H9 (cell line): ENCODE measurements at regions not wholly inside any gene's neighbourhood (a gene's known extent, or its start where the extent isn't known, plus 50 kb on each side); places are given as distances from the start of the nearest gene placed in this dataset.

Experiments
- DNase-seq: peaks from one replicate; pipeline ENCODE4 v3.0.0-alpha.2; 2017
- H2AFZ ChIP-seq: one replicate; pipeline ENCODE4 v1.6.1; 2013; ENCODE audit warnings: mild to moderate bottlenecking, low read length, control low read depth, moderate library complexity
- H2AK5ac ChIP-seq: 2 replicates; pipeline ENCODE4 v1.6.1; 2013; ENCODE audit warnings: low read length, control low read depth, mixed read lengths; ENCODE audit not compliant: insufficient read length
- H2BK120ac ChIP-seq: one replicate; pipeline ENCODE4 v1.6.1; 2013; ENCODE audit warnings: low read depth, mild to moderate bottlenecking, low read length, control low read depth, inconsistent platforms; ENCODE audit not compliant: poor library complexity, severe bottlenecking
- H2BK12ac ChIP-seq: 2 replicates; pipeline ENCODE4 v1.6.1; 2013; ENCODE audit warnings: low read length, control low read depth, mixed read lengths, low read depth; ENCODE audit not compliant: insufficient read length
- H2BK15ac ChIP-seq: 2 replicates; pipeline ENCODE4 v1.6.1; 2013; ENCODE audit warnings: low read depth, low read length, control low read depth
- H2BK20ac ChIP-seq: one replicate; pipeline ENCODE4 v1.6.1; 2013; ENCODE audit warnings: low read depth, mild to moderate bottlenecking, low read length, control low read depth, inconsistent platforms; ENCODE audit not compliant: poor library complexity, severe bottlenecking
- H2BK5ac ChIP-seq: 2 replicates; pipeline ENCODE4 v1.6.1; 2013; ENCODE audit warnings: low read length, control low read depth, mixed read lengths; ENCODE audit not compliant: insufficient read length
- H3K14ac ChIP-seq: 2 replicates; pipeline ENCODE4 v1.6.1; 2013; ENCODE audit warnings: low read length, control low read depth; ENCODE audit not compliant: insufficient read depth
- H3K18ac ChIP-seq: 2 replicates; pipeline ENCODE4 v1.6.1; 2013; ENCODE audit warnings: low read depth, mild to moderate bottlenecking, mixed read lengths, low read length, control low read depth; ENCODE audit not compliant: insufficient read length
- H3K23ac ChIP-seq: 2 replicates; pipeline ENCODE4 v1.6.1; 2013; ENCODE audit warnings: low read length, control low read depth, mixed read lengths, low read depth; ENCODE audit not compliant: insufficient read length
- H3K23me2 ChIP-seq: 2 replicates; pipeline ENCODE4 v1.6.1; 2013; ENCODE audit warnings: low read depth, mild to moderate bottlenecking, mixed read lengths, low read length, control low read depth; ENCODE audit not compliant: insufficient read length, poor library complexity, severe bottlenecking
- H3K27ac ChIP-seq: 2 replicates; pipeline ENCODE4 v1.5.1; 2013; ENCODE audit warnings: low read length, control low read depth, mixed read lengths, low read depth; ENCODE audit not compliant: insufficient read length
- H3K27me3 ChIP-seq: 2 replicates; pipeline ENCODE4 v1.6.1; 2013; ENCODE audit warnings: low read length, control low read depth, inconsistent platforms; ENCODE audit not compliant: insufficient read depth
- H3K4ac ChIP-seq: 2 replicates; pipeline ENCODE4 v1.6.1; 2013; ENCODE audit warnings: low read depth, mild to moderate bottlenecking, control low read depth, inconsistent platforms, low read length, moderate library complexity
- H3K4me1 ChIP-seq: 2 replicates; pipeline ENCODE4 v1.6.1; 2013; ENCODE audit warnings: low read length, control low read depth, inconsistent platforms; ENCODE audit not compliant: insufficient read depth
- H3K4me2 ChIP-seq: 2 replicates; pipeline ENCODE4 v1.6.1; 2013; ENCODE audit warnings: low read length, control low read depth, mixed read lengths; ENCODE audit not compliant: insufficient read length, insufficient read depth
- H3K56ac ChIP-seq: 2 replicates; pipeline ENCODE4 v1.6.1; 2013; ENCODE audit warnings: low read depth, mild to moderate bottlenecking, mixed read lengths, low read length, control low read depth; ENCODE audit not compliant: insufficient read length
- H3K79me1 ChIP-seq: 2 replicates; pipeline ENCODE4 v1.6.1; 2013; ENCODE audit warnings: low read depth, mild to moderate bottlenecking, moderate library complexity, low read length, control low read depth, inconsistent platforms; ENCODE audit not compliant: insufficient read depth, poor library complexity, severe bottlenecking
- H3K79me2 ChIP-seq: 2 replicates; pipeline ENCODE4 v1.6.1; 2013; ENCODE audit warnings: low read length, control low read depth, inconsistent platforms; ENCODE audit not compliant: insufficient read depth
- H3K9ac ChIP-seq: 2 replicates; pipeline ENCODE4 v1.6.1; 2013; ENCODE audit warnings: low read length, control low read depth, mixed read lengths; ENCODE audit not compliant: insufficient read length; ENCODE audit errors: extremely low read depth
- H3K9me3 ChIP-seq: one replicate; pipeline ENCODE4 v1.6.1; 2013; ENCODE audit warnings: low read depth, low read length, inconsistent platforms; ENCODE audit not compliant: control insufficient read depth
- H3T11ph ChIP-seq: one replicate; pipeline ENCODE4 v1.6.1; 2013; ENCODE audit warnings: mild to moderate bottlenecking, low read length, control low read depth, inconsistent platforms
- H4K20me1 ChIP-seq: one replicate; pipeline ENCODE4 v1.6.1; 2013; ENCODE audit not compliant: control insufficient read depth, insufficient read length, insufficient read depth
- H4K5ac ChIP-seq: 2 replicates; pipeline ENCODE4 v1.6.1; 2013; ENCODE audit warnings: low read depth, mild to moderate bottlenecking, mixed read lengths, low read length, control low read depth; ENCODE audit not compliant: insufficient read length
- H4K8ac ChIP-seq: replicated peaks from 2 replicates; pipeline ENCODE4 v1.6.1; 2013; ENCODE audit warnings: low read length, control low read depth, mixed read lengths, low read depth; ENCODE audit not compliant: insufficient read length
- H4K91ac ChIP-seq: 2 replicates; pipeline ENCODE4 v1.6.1; 2013; ENCODE audit warnings: low read depth, mild to moderate bottlenecking, moderate library complexity, mixed read lengths, low read length, control low read depth; ENCODE audit not compliant: insufficient read length
- H3K27ac Mint-ChIP-seq, 3 experiments: 2 replicates in 2 of 3; 3 replicates in 1 of 3; pipeline ENCODE4 v1.8.0; 2020 to 2021; ENCODE audit warnings: mixed read lengths in 3 of 3, mild to moderate bottlenecking in 1 of 3, moderate library complexity in 1 of 3
- H3K27me3 Mint-ChIP-seq: 2 replicates; pipeline ENCODE4 v1.8.0; 2021; ENCODE audit warnings: low read depth, mild to moderate bottlenecking, moderate library complexity, mixed read lengths
- H3K36me3 Mint-ChIP-seq, 3 experiments: 2 replicates in 2 of 3; 3 replicates in 1 of 3; pipeline ENCODE4 v1.8.0; 2020 to 2021; ENCODE audit warnings: low read depth in 3 of 3, mixed read lengths in 3 of 3; ENCODE audit not compliant: insufficient read depth in 1 of 3
- H3K4me1 Mint-ChIP-seq, 2 experiments: 2 replicates each; pipeline ENCODE4 v1.8.0; 2020; ENCODE audit warnings: mixed read lengths in 2 of 2
- H3K4me3 Mint-ChIP-seq, 2 experiments: 2 replicates in 1 of 2; 3 replicates in 1 of 2; pipeline ENCODE4 v1.8.0; 2020 to 2021; ENCODE audit warnings: mild to moderate bottlenecking in 2 of 2, mixed read lengths in 2 of 2, moderate library complexity in 1 of 2
- H3K9me3 Mint-ChIP-seq, 2 experiments: 2 replicates in 1 of 2; 3 replicates in 1 of 2; pipeline ENCODE4 v1.8.0; 2020; ENCODE audit warnings: mild to moderate bottlenecking in 2 of 2, mixed read lengths in 2 of 2, moderate library complexity in 1 of 2
- WGBS: extraction: QIAGEN DNeasy Blood & Tissue Kit; methylation state at CpG from one replicate; pipeline ENCODE4 v1.1.7; 2013; ENCODE audit warnings: missing lambda C conversion rate, low lambda C conversion rate, mixed read lengths; ENCODE audit not compliant: insufficient read length; ENCODE audit errors: extremely low coverage; 5-methylcytosine and 5-hydroxymethylcytosine counted together
- TF ChIP-seq, protein P1 (sequence below): fragments of 200-600 bp; sonication (generic); conservative IDR thresholded peaks from 3 replicates; pipeline ENCODE4 v1.8.0; 2021; ENCODE audit warnings: antibody characterized with exemption, mild to moderate bottlenecking

- Mint-ChIP-seq H3K27ac (no peak overlapping the region), H3K27me3 (no peaks in the 10 kb centered on the region), H3K4me1 (peaks cover 19 to 29% of the 10 kb centered on the region in 2 experiments), H3K36me3 (peaks cover 0 to 6% (median 0%) of the 10 kb centered on the region in 3 experiments; a peak in 4 of 7 replicates), H3K4me3 (no peak overlapping the region), H3K9me3 (no peaks in the 10 kb centered on the region; a peak in 1 of 5 replicates)
- TF ChIP-seq, protein P1, sequence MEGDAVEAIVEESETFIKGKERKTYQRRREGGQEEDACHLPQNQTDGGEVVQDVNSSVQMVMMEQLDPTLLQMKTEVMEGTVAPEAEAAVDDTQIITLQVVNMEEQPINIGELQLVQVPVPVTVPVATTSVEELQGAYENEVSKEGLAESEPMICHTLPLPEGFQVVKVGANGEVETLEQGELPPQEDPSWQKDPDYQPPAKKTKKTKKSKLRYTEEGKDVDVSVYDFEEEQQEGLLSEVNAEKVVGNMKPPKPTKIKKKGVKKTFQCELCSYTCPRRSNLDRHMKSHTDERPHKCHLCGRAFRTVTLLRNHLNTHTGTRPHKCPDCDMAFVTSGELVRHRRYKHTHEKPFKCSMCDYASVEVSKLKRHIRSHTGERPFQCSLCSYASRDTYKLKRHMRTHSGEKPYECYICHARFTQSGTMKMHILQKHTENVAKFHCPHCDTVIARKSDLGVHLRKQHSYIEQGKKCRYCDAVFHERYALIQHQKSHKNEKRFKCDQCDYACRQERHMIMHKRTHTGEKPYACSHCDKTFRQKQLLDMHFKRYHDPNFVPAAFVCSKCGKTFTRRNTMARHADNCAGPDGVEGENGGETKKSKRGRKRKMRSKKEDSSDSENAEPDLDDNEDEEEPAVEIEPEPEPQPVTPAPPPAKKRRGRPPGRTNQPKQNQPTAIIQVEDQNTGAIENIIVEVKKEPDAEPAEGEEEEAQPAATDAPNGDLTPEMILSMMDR: no peak
- Histone ChIP-seq H3K4me1 (peaks cover 5% of the 10 kb centered on the region; the same call in 1 of the 2 replicates), H3K9me3 (no peaks in the 10 kb centered on the region), H3K4ac (no peak overlapping the region), H3K27ac (no peak overlapping the region), H3T11ph (no peak overlapping the region), H4K91ac (no peak overlapping the region), H3K79me2 (no peaks in the 10 kb centered on the region; the same call in 1 of the 2 replicates), H2BK120ac (no peak overlapping the region), H2AK5ac (no peak overlapping the region), H3K18ac (no peak overlapping the region), H3K79me1 (no peaks in the 10 kb centered on the region), H3K23me2 (no peaks in the 10 kb centered on the region), H2BK5ac (no peak overlapping the region), H2BK20ac (no peak overlapping the region), H4K20me1 (no peaks in the 10 kb centered on the region), H4K5ac (no peak overlapping the region), H2BK12ac (no peak overlapping the region), H3K14ac (no peak overlapping the region), H2AFZ (no peak overlapping the region), H3K9ac (no peak overlapping the region), H3K4me2 (no peak overlapping the region), H2BK15ac (no peak overlapping the region), H3K27me3 (no peaks in the 10 kb centered on the region), H3K23ac (no peak overlapping the region), H4K8ac (no peak overlapping the region), H3K56ac (no peak overlapping the region)
- DNase-seq: peak; percentile 2
- WGBS: no CpG with 5 or more reads among the region's 1 CpG
These were observed 96.9 kb upstream of the RMP24 start for GRCh38 chr18:35875566-35875965.
